Thyroid gland (tissue), 4 donors: ENCODE measurements at regions not wholly inside any gene's neighbourhood (a gene's known extent, or its start where the extent isn't known, plus 50 kb on each side); places are given as distances from the start of the nearest gene placed in this dataset.

Experiments
- CTCF ChIP-seq, 6 experiments: fragments of 200-600 bp in 3 of 6; fragments of 450-650 bp in 3 of 6; sonication (generic) in 3 of 6; IDR thresholded peaks; one replicate each; pipeline ENCODE4 v1.5.1; 2016 to 2019; ENCODE audit warnings: antibody characterized with exemption in 6 of 6, mild to moderate bottlenecking in 2 of 6, inconsistent platforms in 1 of 6, moderate library complexity in 1 of 6
- POLR2A ChIP-seq, 2 donors: fragments of 450-650 bp; IDR thresholded peaks; one replicate each; pipeline ENCODE4 v1.6.1; 2017; ENCODE audit warnings: antibody characterized with exemption in 2 of 2, mild to moderate bottlenecking in 2 of 2, moderate library complexity in 1 of 2

- TF ChIP-seq CTCF (IDR thresholded peaks at IDR 0.05) (no peak), POLR2A (IDR thresholded peaks at IDR 0.05) (no peak)
Measured at GRCh38 chr4:30350288-30350687, 369.9 kb upstream of the PCDH7 start.
